ENCODE measurements at regions not wholly inside any gene's neighbourhood (a gene's known extent, or its start where the extent isn't known, plus 50 kb on each side); places are given as distances from the start of the nearest gene placed in this dataset.

- Histone ChIP-seq H3K4me2 (ENCODE audit: low read length) (no peak overlapping the region), H2AFZ (ENCODE audit: low read length) (no peak overlapping the region), H3K27ac (ENCODE audit: low read length) (no peak overlapping the region), H3K9me2 (replicated peaks; ENCODE audit: low read length) (no peaks in the 10 kb centered on the region), H3K4me3 (ENCODE audit: low read length) (no peak overlapping the region), H4K20me1 (ENCODE audit: low read length) (no peaks in the 10 kb centered on the region), H3K27me3 (ENCODE audit: low read length) (no peaks in the 10 kb centered on the region), H3F3A (ENCODE audit: low read length, unreplicated experiment) (no peaks in the 10 kb centered on the region), H3K4me1 (ENCODE audit: insufficient read depth, low read length) (no peaks in the 10 kb centered on the region), H3K36me3 (ENCODE audit: low read depth, low read length) (no peaks in the 10 kb centered on the region), H3K79me2 (ENCODE audit: low read length) (no peaks in the 10 kb centered on the region), H3K9me3 (ENCODE audit: low read length) (no peaks in the 10 kb centered on the region), H3K9ac (ENCODE audit: low read length) (no peak overlapping the region)
- no peak for DNase-seq
- intact Hi-C loops (cut with micrococcal nuclease) = no loop called here
- no TSS peak for BruUV-seq (replicated peaks)
- TF ChIP-seq EZH2 (IDR thresholded peaks at IDR 0.05; ENCODE audit: low read length, unreplicated experiment) = no peak
- no peak for TF ChIP-seq EZH2phosphoT487 (IDR thresholded peaks at IDR 0.05; ENCODE audit: borderline replicate concordance, low read length)
- no peak for TF ChIP-seq CTCF (conservative IDR thresholded peaks at IDR 0.05; ENCODE audit: low read depth, low read length)
- POLR2A ChIA-PET (ENCODE audit: unreplicated experiment) = no interaction called here
- CTCF ChIA-PET = no interaction called here
- no peak for ATAC-seq
Measured at GRCh38 chr22:49203091-49203858, 624.4 kb downstream of the BRD1 start.

GRCh38 chr22:49202226-49202625 is 625.4 kb downstream of the BRD1 start:
- no peak for DNase-seq
- no peak overlapping the region for H3K4me2 ChIP-seq (ENCODE audit: low read length)
- no peak overlapping the region for H3K4me3 ChIP-seq (ENCODE audit: low read length)
- no peak for ATAC-seq
- POLR2A ChIA-PET (ENCODE audit: unreplicated experiment) = no interaction called here
- no peaks in the 10 kb centered on the region for H3K9me2 ChIP-seq (replicated peaks; ENCODE audit: low read length)
- H3K9me3 ChIP-seq (ENCODE audit: low read length) = no peaks in the 10 kb centered on the region
- TF ChIP-seq EZH2 (IDR thresholded peaks at IDR 0.05; ENCODE audit: low read length, unreplicated experiment) = no peak
- TF ChIP-seq CTCF (conservative IDR thresholded peaks at IDR 0.05; ENCODE audit: low read depth, low read length) = no peak
- no peak for TF ChIP-seq EZH2phosphoT487 (IDR thresholded peaks at IDR 0.05; ENCODE audit: borderline replicate concordance, low read length)
- no TSS peak for BruUV-seq (replicated peaks)
- intact Hi-C loops (cut with micrococcal nuclease) = no loop called here
- H3K27ac ChIP-seq (ENCODE audit: low read length) = no peak overlapping the region
- no peaks in the 10 kb centered on the region for H3K79me2 ChIP-seq (ENCODE audit: low read length)
- no peak overlapping the region for H2AFZ ChIP-seq (ENCODE audit: low read length)
- no peaks in the 10 kb centered on the region for H3K4me1 ChIP-seq (ENCODE audit: insufficient read depth, low read length)
- CTCF ChIA-PET = no interaction called here
- no peaks in the 10 kb centered on the region for H4K20me1 ChIP-seq (ENCODE audit: low read length)
- H3K36me3 ChIP-seq (ENCODE audit: low read depth, low read length) = no peaks in the 10 kb centered on the region
- no peak overlapping the region for H3K9ac ChIP-seq (ENCODE audit: low read length)
- H3K27me3 ChIP-seq (ENCODE audit: low read length) = no peaks in the 10 kb centered on the region
- H3F3A ChIP-seq (ENCODE audit: low read length, unreplicated experiment) = no peaks in the 10 kb centered on the region

Data from PC-3 (cell line).